Nephron progenitor cell (in vitro differentiated cells): ENCODE measurements at regions not wholly inside any gene's neighbourhood (a gene's known extent, or its start where the extent isn't known, plus 50 kb on each side); places are given as distances from the start of the nearest gene placed in this dataset.
A peak's percentile ranks its signal among the peaks of the same experiment; 100 is the strongest.

Experiments used
- DNase-seq: peaks from one replicate; pipeline ENCODE4 v3.0.0; 2021
- H3K27ac Mint-ChIP-seq: 2 replicates; pipeline ENCODE4 v1.8.0; 2021; ENCODE audit warnings: mild to moderate bottlenecking, moderate library complexity, mixed read lengths
- H3K27me3 Mint-ChIP-seq: 2 replicates; pipeline ENCODE4 v1.8.0; 2021; ENCODE audit warnings: mild to moderate bottlenecking, low read depth, mixed read lengths; ENCODE audit not compliant: poor library complexity
- H3K36me3 Mint-ChIP-seq: 2 replicates; pipeline ENCODE4 v1.8.0; 2021; ENCODE audit warnings: low read depth, mixed read lengths
- H3K4me1 Mint-ChIP-seq: 2 replicates; pipeline ENCODE4 v1.8.0; 2021; ENCODE audit warnings: mixed read lengths
- H3K4me3 Mint-ChIP-seq: 2 replicates; pipeline ENCODE4 v1.8.0; 2021; ENCODE audit warnings: mild to moderate bottlenecking, moderate library complexity, mixed read lengths
- H3K9me3 Mint-ChIP-seq: 2 replicates; pipeline ENCODE4 v1.8.0; 2021; ENCODE audit warnings: mild to moderate bottlenecking, moderate library complexity, mixed read lengths
- CTCF ChIP-seq: fragments of 200-600 bp; sonication (generic); IDR thresholded peaks from 2 replicates; pipeline ENCODE4 v1.5.0; 2021; ENCODE audit warnings: antibody characterized with exemption

GRCh38 chr1:219993554-219994433 is 52.5 kb downstream of the EPRS1 start:
- no peak for DNase-seq
- Mint-ChIP-seq H3K36me3 (peaks cover 32% of the 10 kb centered on the region), H3K9me3 (no peaks in the 10 kb centered on the region), H3K4me1 (no peaks in the 10 kb centered on the region), H3K27ac (no peak overlapping the region), H3K4me3 (no peak overlapping the region), H3K27me3 (no peaks in the 10 kb centered on the region)
- no peak for TF ChIP-seq CTCF

GRCh38 chr1:219991919-219992318 is 54.4 kb downstream of the EPRS1 start:
- no peak overlapping the region for H3K27ac Mint-ChIP-seq
- no peaks in the 10 kb centered on the region for H3K9me3 Mint-ChIP-seq
- H3K4me1 Mint-ChIP-seq = no peaks in the 10 kb centered on the region
- DNase-seq = no peak
- H3K36me3 Mint-ChIP-seq = peaks cover 43% of the 10 kb centered on the region
- no peak overlapping the region for H3K4me3 Mint-ChIP-seq
- no peaks in the 10 kb centered on the region for H3K27me3 Mint-ChIP-seq
- TF ChIP-seq CTCF = no peak

- no peak for TF ChIP-seq CTCF
- no peaks in the 10 kb centered on the region for H3K9me3 Mint-ChIP-seq
- H3K27me3 Mint-ChIP-seq = no peaks in the 10 kb centered on the region
- no peaks in the 10 kb centered on the region for H3K4me1 Mint-ChIP-seq
- peaks cover 43% of the 10 kb centered on the region for H3K36me3 Mint-ChIP-seq
- H3K27ac Mint-ChIP-seq = no peak overlapping the region
- no peak overlapping the region for H3K4me3 Mint-ChIP-seq
- no peak for DNase-seq
Measured at GRCh38 chr1:219991511-219991810, 54.8 kb downstream of the EPRS1 start.

- Mint-ChIP-seq H3K4me3 (no peak overlapping the region), H3K27ac (no peak overlapping the region), H3K4me1 (no peaks in the 10 kb centered on the region), H3K9me3 (no peaks in the 10 kb centered on the region), H3K27me3 (no peaks in the 10 kb centered on the region), H3K36me3 (peaks cover 40% of the 10 kb centered on the region)
- peak; percentile 64 for TF ChIP-seq CTCF
- no peak for DNase-seq
Measured at GRCh38 chr1:219990782-219991510, 55.4 kb downstream of the EPRS1 start.

GRCh38 chr1:219989766-219990165 is 56.5 kb downstream of the EPRS1 start:
- no peak overlapping the region for H3K4me3 Mint-ChIP-seq
- no peaks in the 10 kb centered on the region for H3K9me3 Mint-ChIP-seq
- no peak for DNase-seq
- no peaks in the 10 kb centered on the region for H3K4me1 Mint-ChIP-seq
- H3K27me3 Mint-ChIP-seq = no peaks in the 10 kb centered on the region
- no peak for TF ChIP-seq CTCF
- H3K27ac Mint-ChIP-seq = no peak overlapping the region
- H3K36me3 Mint-ChIP-seq = peaks cover 29% of the 10 kb centered on the region
